MM.1S (cell line): ENCODE measurements at regions not wholly inside any gene's neighbourhood (a gene's known extent, or its start where the extent isn't known, plus 50 kb on each side); places are given as distances from the start of the nearest gene placed in this dataset.

Experiments
- DNase-seq: peaks from one replicate; pipeline ENCODE4 v3.0.0-alpha.2; 2015
- H2AFZ ChIP-seq: fragments of 300-600 bp; sonication (generic); 2 replicates; pipeline ENCODE4 v1.6.0; 2016; ENCODE audit warnings: antibody characterized with exemption, low read length
- H3F3A ChIP-seq: fragments of 300-600 bp; sonication (generic); 2 replicates; pipeline ENCODE4 v1.6.1; 2016; ENCODE audit warnings: mild to moderate bottlenecking, antibody characterized with exemption, low read length, moderate library complexity, mixed read lengths; ENCODE audit not compliant: insufficient read depth
- H3K27ac ChIP-seq: fragments of 300-600 bp; sonication (generic); 2 replicates; pipeline ENCODE4 v1.5.1; 2016; ENCODE audit warnings: mild to moderate bottlenecking, low read length
- H3K27me3 ChIP-seq: fragments of 300-600 bp; sonication (generic); replicated peaks from 2 replicates; pipeline ENCODE4 v1.6.0; 2016; ENCODE audit warnings: low read length; ENCODE audit not compliant: insufficient read depth
- H3K36me3 ChIP-seq: fragments of 300-600 bp; sonication (generic); replicated peaks from 2 replicates; pipeline ENCODE4 v1.6.1; 2016; ENCODE audit warnings: mild to moderate bottlenecking, low read length, mixed read lengths; ENCODE audit not compliant: insufficient read depth
- H3K4me1 ChIP-seq: fragments of 300-600 bp; sonication (generic); 2 replicates; pipeline ENCODE4 v1.6.1; 2016; ENCODE audit warnings: low read length, mixed read lengths
- H3K4me2 ChIP-seq: fragments of 300-600 bp; sonication (generic); 2 replicates; pipeline ENCODE4 v1.6.0; 2016; ENCODE audit warnings: low read depth, low read length
- H3K4me3 ChIP-seq: fragments of 300-600 bp; sonication (generic); 2 replicates; pipeline ENCODE4 v1.5.1; 2016; ENCODE audit warnings: low read length, mixed read lengths
- H3K79me2 ChIP-seq: fragments of 300-600 bp; sonication (generic); 2 replicates; pipeline ENCODE4 v1.6.1; 2016; ENCODE audit warnings: mixed run types, low read length, mixed read lengths
- H3K9ac ChIP-seq: fragments of 300-600 bp; sonication (generic); 2 replicates; pipeline ENCODE4 v1.6.1; 2016; ENCODE audit warnings: low read length, mixed read lengths
- H3K9me2 ChIP-seq: fragments of 300-600 bp; sonication (generic); replicated peaks from 2 replicates; pipeline ENCODE4 v1.6.1; 2016; ENCODE audit warnings: mild to moderate bottlenecking, low read length, mixed read lengths; ENCODE audit not compliant: insufficient read depth
- H3K9me3 ChIP-seq: fragments of 300-600 bp; sonication (generic); replicated peaks from 2 replicates; pipeline ENCODE4 v1.6.1; 2016; ENCODE audit warnings: mild to moderate bottlenecking, low read length, mixed read lengths; ENCODE audit not compliant: insufficient read depth
- H4K20me1 ChIP-seq: fragments of 300-600 bp; sonication (generic); 2 replicates; pipeline ENCODE4 v1.6.1; 2016; ENCODE audit warnings: mild to moderate bottlenecking, low read length, moderate library complexity, mixed read lengths; ENCODE audit not compliant: insufficient read depth
- EZH2 ChIP-seq: fragments of 300-600 bp; sonication (generic); optimal IDR thresholded peaks from 2 replicates; pipeline ENCODE3; 2017; ENCODE audit warnings: low read depth, mild to moderate bottlenecking, antibody characterized with exemption, low read length, mixed read lengths
- EZH2phosphoT487 ChIP-seq: fragments of 300-600 bp; sonication (generic); IDR thresholded peaks from 2 replicates; pipeline ENCODE4 v1.6.1; 2018; ENCODE audit warnings: antibody characterized with exemption, low read length
- TF ChIP-seq, protein P1 (sequence below): fragments of 300-600 bp; sonication (generic); IDR thresholded peaks from 2 replicates; pipeline ENCODE4 v1.5.1; 2016; ENCODE audit warnings: antibody characterized with exemption, low read length, mixed read lengths

DNA sequence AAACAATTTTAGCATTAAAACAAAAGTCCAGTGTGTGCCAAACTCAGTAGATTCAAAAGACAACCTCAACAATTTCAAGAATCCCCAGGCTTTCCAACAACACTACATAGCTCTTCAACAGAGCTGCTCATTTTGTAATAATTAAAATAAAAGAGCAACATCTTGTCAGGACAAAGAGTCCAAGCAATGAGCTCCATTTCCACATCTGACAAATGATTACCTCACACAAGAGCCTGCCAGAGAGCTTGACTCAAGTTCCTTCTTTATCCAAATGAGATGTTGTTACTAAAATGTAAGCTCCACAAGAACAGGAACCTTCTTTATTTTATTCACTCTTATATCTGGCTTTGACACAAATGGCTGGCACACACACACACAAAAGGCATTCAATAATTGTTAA is 449.8 kb downstream of the HACE1 start:
- no peaks in the 10 kb centered on the region for H3K79me2 ChIP-seq
- H3K9me2 ChIP-seq = no peaks in the 10 kb centered on the region
- H3K9me3 ChIP-seq = no peaks in the 10 kb centered on the region
- H3F3A ChIP-seq = no peaks in the 10 kb centered on the region
- no peak overlapping the region for H3K4me3 ChIP-seq
- no peak overlapping the region for H2AFZ ChIP-seq
- H3K27me3 ChIP-seq = no peaks in the 10 kb centered on the region
- no peak overlapping the region for H3K9ac ChIP-seq
- no peaks in the 10 kb centered on the region for H4K20me1 ChIP-seq
- H3K4me2 ChIP-seq = no peak overlapping the region
- no peak for TF ChIP-seq EZH2phosphoT487
- no peak for TF ChIP-seq EZH2
- TF ChIP-seq, protein P1, sequence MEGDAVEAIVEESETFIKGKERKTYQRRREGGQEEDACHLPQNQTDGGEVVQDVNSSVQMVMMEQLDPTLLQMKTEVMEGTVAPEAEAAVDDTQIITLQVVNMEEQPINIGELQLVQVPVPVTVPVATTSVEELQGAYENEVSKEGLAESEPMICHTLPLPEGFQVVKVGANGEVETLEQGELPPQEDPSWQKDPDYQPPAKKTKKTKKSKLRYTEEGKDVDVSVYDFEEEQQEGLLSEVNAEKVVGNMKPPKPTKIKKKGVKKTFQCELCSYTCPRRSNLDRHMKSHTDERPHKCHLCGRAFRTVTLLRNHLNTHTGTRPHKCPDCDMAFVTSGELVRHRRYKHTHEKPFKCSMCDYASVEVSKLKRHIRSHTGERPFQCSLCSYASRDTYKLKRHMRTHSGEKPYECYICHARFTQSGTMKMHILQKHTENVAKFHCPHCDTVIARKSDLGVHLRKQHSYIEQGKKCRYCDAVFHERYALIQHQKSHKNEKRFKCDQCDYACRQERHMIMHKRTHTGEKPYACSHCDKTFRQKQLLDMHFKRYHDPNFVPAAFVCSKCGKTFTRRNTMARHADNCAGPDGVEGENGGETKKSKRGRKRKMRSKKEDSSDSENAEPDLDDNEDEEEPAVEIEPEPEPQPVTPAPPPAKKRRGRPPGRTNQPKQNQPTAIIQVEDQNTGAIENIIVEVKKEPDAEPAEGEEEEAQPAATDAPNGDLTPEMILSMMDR = no peak
- no peaks in the 10 kb centered on the region for H3K4me1 ChIP-seq
- no peak for DNase-seq
- no peaks in the 10 kb centered on the region for H3K36me3 ChIP-seq
- H3K27ac ChIP-seq = no peak overlapping the region

GRCh38 chr6:104407957-104408356 is 451.8 kb downstream of the HACE1 start:
- TF ChIP-seq EZH2phosphoT487 = no peak
- TF ChIP-seq, protein P1 = no peak
- no peak for TF ChIP-seq EZH2
- DNase-seq = no peak
- H3K4me2 ChIP-seq = no peak overlapping the region
- H3K79me2 ChIP-seq = no peaks in the 10 kb centered on the region
- H2AFZ ChIP-seq = no peak overlapping the region
- no peaks in the 10 kb centered on the region for H3K27me3 ChIP-seq
- H3K9me2 ChIP-seq = no peaks in the 10 kb centered on the region
- no peaks in the 10 kb centered on the region for H3K9me3 ChIP-seq
- H3F3A ChIP-seq = no peaks in the 10 kb centered on the region
- H3K4me3 ChIP-seq = no peak overlapping the region
- H3K4me1 ChIP-seq = no peaks in the 10 kb centered on the region
- no peaks in the 10 kb centered on the region for H4K20me1 ChIP-seq
- no peaks in the 10 kb centered on the region for H3K36me3 ChIP-seq
- no peak overlapping the region for H3K9ac ChIP-seq
- no peak overlapping the region for H3K27ac ChIP-seq

DNA sequence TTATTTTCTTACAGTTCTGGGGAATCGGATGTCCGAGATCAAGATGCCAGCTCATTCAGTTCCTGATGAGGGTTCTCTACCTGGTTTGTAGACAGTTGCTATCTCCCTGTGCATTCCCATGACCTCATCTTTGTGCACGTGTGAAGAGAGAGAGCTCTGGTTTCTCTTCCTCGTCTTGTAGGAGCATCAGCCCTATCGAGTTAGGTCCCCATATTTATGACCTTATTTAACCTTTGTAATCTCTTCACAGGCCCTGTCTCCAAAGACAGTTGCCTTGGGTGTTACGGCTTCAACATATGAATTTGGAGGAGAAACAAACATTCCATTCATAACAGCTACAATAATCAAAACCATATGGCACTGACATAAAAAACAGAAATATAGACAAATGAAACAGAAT is 455.3 kb downstream of the HACE1 start:
- Histone ChIP-seq H3K27me3 (no peaks in the 10 kb centered on the region), H3K4me3 (no peak overlapping the region), H3K27ac (no peak overlapping the region), H3K4me1 (no peaks in the 10 kb centered on the region), H3K9me2 (no peaks in the 10 kb centered on the region), H3K36me3 (no peaks in the 10 kb centered on the region), H3K79me2 (no peaks in the 10 kb centered on the region), H3K4me2 (no peak overlapping the region), H2AFZ (no peak overlapping the region), H3F3A (no peaks in the 10 kb centered on the region), H3K9me3 (no peaks in the 10 kb centered on the region), H4K20me1 (no peaks in the 10 kb centered on the region), H3K9ac (no peak overlapping the region)
- TF ChIP-seq, protein P1 = no peak
- TF ChIP-seq EZH2phosphoT487 (no peak), EZH2 (no peak)
- DNase-seq = no peak

DNA sequence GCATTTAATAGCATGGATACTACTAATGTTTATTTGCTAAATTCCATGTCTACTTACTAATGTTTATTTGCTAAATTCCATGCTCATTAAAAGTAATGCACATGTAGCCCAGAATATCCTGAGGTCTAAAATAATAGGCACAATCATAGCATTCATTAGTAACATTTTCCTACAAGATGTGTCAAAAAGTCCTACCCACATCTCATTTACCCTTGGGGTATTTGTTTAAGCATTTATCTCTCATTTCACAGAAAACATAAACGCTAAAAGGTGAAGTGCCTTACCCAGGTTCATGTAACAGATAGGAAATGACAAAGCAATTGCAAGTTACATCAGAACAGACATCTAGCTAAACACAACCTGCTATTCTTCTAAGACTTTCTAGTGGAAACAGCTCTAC is 457.1 kb downstream of the HACE1 start:
- no peaks in the 10 kb centered on the region for H3K27me3 ChIP-seq
- no peaks in the 10 kb centered on the region for H4K20me1 ChIP-seq
- H2AFZ ChIP-seq = no peak overlapping the region
- H3K9ac ChIP-seq = no peak overlapping the region
- no peak overlapping the region for H3K4me3 ChIP-seq
- no peaks in the 10 kb centered on the region for H3K9me3 ChIP-seq
- H3K36me3 ChIP-seq = no peaks in the 10 kb centered on the region
- no peak for TF ChIP-seq EZH2phosphoT487
- TF ChIP-seq, protein P1 = no peak
- no peak for TF ChIP-seq EZH2
- H3K79me2 ChIP-seq = no peaks in the 10 kb centered on the region
- no peaks in the 10 kb centered on the region for H3K4me1 ChIP-seq
- H3K9me2 ChIP-seq = no peaks in the 10 kb centered on the region
- H3F3A ChIP-seq = no peaks in the 10 kb centered on the region
- no peak overlapping the region for H3K27ac ChIP-seq
- no peak for DNase-seq
- H3K4me2 ChIP-seq = no peak overlapping the region
